HepG2 (cell line): ENCODE measurements at regions not wholly inside any gene's neighbourhood (a gene's known extent, or its start where the extent isn't known, plus 50 kb on each side); places are given as distances from the start of the nearest gene placed in this dataset.

Experiments
- ATAC-seq: fragments of 200-7000 bp; cut with Tn5 transposase; 3 replicates; pipeline ENCODE4 v1.9.1; 2020; ENCODE audit warnings: mild to moderate bottlenecking, moderate library complexity
- BruUV-seq: library from RNA; stranded (reverse); fragments of 400-500 nt; replicated peaks from 2 replicates; lab custom pipeline; 2021; lab: Mats Ljungman, UMichigan
- CTCF ChIA-PET: fragments of 300-600 bp; formaldehyde crosslinking; extraction: SDS; loops from one replicate; lab custom pipeline; 2021; ENCODE audit warnings: low total read pairs, inconsistent platforms, low intra/inter-chr PET ratio; lab: Yijun Ruan, JAX
- POLR2A ChIA-PET: fragments of 350-600 bp; sonication (Branson Sonifier 250); formaldehyde crosslinking; loops from one replicate; lab custom pipeline; 2020; ENCODE audit warnings: antibody characterized with exemption, inconsistent platforms; lab: Yijun Ruan, JAX
- DNase-seq: peaks from one replicate; pipeline ENCODE4 v3.0.0-alpha.2; 2015; ENCODE audit warnings: low spot score
- FAIRE-seq: peaks from 3 replicates; lab custom pipeline; 2011; peaks lifted over from hg19 to GRCh38; lab: Jason Lieb, UNC
- H2AFZ ChIP-seq: one replicate; pipeline ENCODE4 v1.6.1; 2011; ENCODE audit warnings: low read length, inconsistent platforms
- H3K27ac ChIP-seq: fragments of 300-600 bp; 3 replicates; pipeline ENCODE4 v1.8.0; 2011; ENCODE audit warnings: mixed run types, mild to moderate bottlenecking, mixed read lengths, low read length, inconsistent platforms; ENCODE audit not compliant: insufficient read depth; ENCODE audit errors: extremely low read length
- H3K27me3 ChIP-seq, 2 experiments: fragments of 200-600 bp in 1 of 2; 2 replicates in 1 of 2; 3 replicates in 1 of 2; pipeline versions ENCODE4 v1.6.0 to v1.8.0; 2011; ENCODE audit warnings: low read length in 2 of 2, mild to moderate bottlenecking in 2 of 2, moderate library complexity in 2 of 2, inconsistent platforms in 1 of 2; ENCODE audit not compliant: insufficient read depth in 2 of 2, control insufficient read depth in 1 of 2
- H3K36me3 ChIP-seq, 2 experiments: fragments of 200-600 bp in 1 of 2; replicated peaks in 1 of 2; 2 replicates in 1 of 2; 3 replicates in 1 of 2; pipeline versions ENCODE4 v1.5.1 to v1.8.0; 2011; ENCODE audit warnings: low read length in 2 of 2, inconsistent platforms in 1 of 2; ENCODE audit not compliant: insufficient read depth in 2 of 2, control insufficient read depth in 1 of 2
- H3K4me1 ChIP-seq: 2 replicates; pipeline ENCODE4 v1.5.1; 2012; ENCODE audit warnings: low read length, inconsistent platforms; ENCODE audit not compliant: insufficient read depth
- H3K4me2 ChIP-seq: 2 replicates; pipeline ENCODE4 v1.6.0; 2011; ENCODE audit warnings: low read depth, low read length, inconsistent platforms
- H3K4me3 ChIP-seq, 3 experiments: fragments of 200-600 bp in 1 of 3; sonication (generic), shearing (Covaris generic) in 1 of 3; replicated peaks in 1 of 3; 2 replicates each; pipeline ENCODE4 v1.5.1; 2011 to 2016; ENCODE audit warnings: low read length in 3 of 3, inconsistent platforms in 2 of 3, low read depth in 2 of 3, mild to moderate bottlenecking in 2 of 3, control low read depth in 1 of 3, mixed read lengths in 1 of 3; ENCODE audit not compliant: insufficient read depth in 1 of 3
- H3K79me2 ChIP-seq: one replicate; pipeline ENCODE4 v1.6.1; 2011; ENCODE audit warnings: low read length, inconsistent platforms; ENCODE audit not compliant: insufficient read depth
- H3K9ac ChIP-seq: 2 replicates; pipeline ENCODE4 v1.6.0; 2011; ENCODE audit warnings: mild to moderate bottlenecking, low read depth, low read length, inconsistent platforms; ENCODE audit not compliant: insufficient read depth
- H3K9me3 ChIP-seq: 2 replicates; pipeline ENCODE4 v1.5.1; 2012; ENCODE audit warnings: mild to moderate bottlenecking, low read length
- H4K20me1 ChIP-seq: 2 replicates; pipeline ENCODE4 v1.6.0; 2011; ENCODE audit warnings: inconsistent platforms, mild to moderate bottlenecking, low read length, moderate library complexity; ENCODE audit not compliant: insufficient read depth
- HHEX ChIP-seq: IDR thresholded peaks from 2 replicates; pipeline ENCODE4 v1.6.1; 2016; ENCODE audit warnings: control low read depth
- MAFF ChIP-seq: IDR thresholded peaks from 2 replicates; pipeline ENCODE4 v1.6.1; 2011; ENCODE audit warnings: low read depth, low read length, improper control_type of control experiment
- MAFK ChIP-seq, 2 experiments: IDR thresholded peaks in 1 of 2; conservative IDR thresholded peaks in 1 of 2; 2 replicates each; pipeline ENCODE4 v1.6.1; 2011; ENCODE audit warnings: improper control_type of control experiment in 2 of 2, low read length in 2 of 2
- RCOR2 ChIP-seq: IDR thresholded peaks from 2 replicates; pipeline ENCODE4 v1.6.1; 2016; ENCODE audit warnings: missing biosample characterization, missing genetic modification reagents
- WGBS: methylation state at CpG from one replicate; pipeline ENCODE4 v1.1.6; 2017; ENCODE audit warnings: low lambda C conversion rate; 5-methylcytosine and 5-hydroxymethylcytosine counted together
- in situ Hi-C: cut with HindIII; loops from 2 replicates; pipeline ENCODE4 v1.10.0; 2017; ENCODE audit warnings: low pct_unique_long_range_greater_than_20kb; ENCODE audit not compliant: extremely low pct_ligation_motif_present
- intact Hi-C: fragments of 100-400 bp; cut with micrococcal nuclease; formaldehyde crosslinking; loops from one replicate; pipeline ENCODE4 v1.10.0; 2022; ENCODE audit not compliant: unreplicated experiment
- TF ChIP-seq, protein P1 (sequence below): sonication (generic); formaldehyde crosslinking; IDR thresholded peaks from 2 replicates; pipeline ENCODE4 v1.4.0; 2020; ENCODE audit warnings: missing genetic modification reagents
- TF ChIP-seq, protein P2 (sequence below): sonication (generic); formaldehyde crosslinking; conservative IDR thresholded peaks from 2 replicates; pipeline ENCODE4 v1.8.0; 2022; ENCODE audit warnings: missing genetic modification reagents
- TF ChIP-seq, protein P3 (sequence below): sonication (generic); formaldehyde crosslinking; IDR thresholded peaks from 2 replicates; pipeline ENCODE4 v1.9.0; 2021; ENCODE audit warnings: missing genetic modification reagents, borderline replicate concordance

DNA sequence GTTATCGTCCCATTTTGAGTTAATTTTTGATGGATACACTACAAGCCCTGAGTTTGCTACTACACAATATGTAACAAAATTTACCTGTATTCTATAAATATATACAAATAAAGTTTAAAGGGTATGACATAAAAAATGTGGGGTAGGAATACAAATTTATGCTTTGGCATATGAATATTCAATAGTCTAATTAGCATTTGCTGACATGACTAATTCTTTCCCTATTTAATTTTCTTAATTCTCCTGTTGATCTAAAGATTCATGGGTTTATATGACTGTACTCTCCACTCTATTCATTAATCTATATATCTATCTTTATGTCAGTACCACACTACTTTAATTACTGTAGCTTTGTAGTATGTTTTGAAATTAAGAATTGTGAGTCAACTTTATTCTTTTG lies 1840.7 kb upstream of the FLRT2 start:
- no peak for FAIRE-seq
- no peak for ATAC-seq
- H3K4me3 ChIP-seq, result no peak overlapping the region
- no peak for DNase-seq
- no peaks in the 10 kb centered on the region for H3K27me3 ChIP-seq
- H3K27ac ChIP-seq, result no peak overlapping the region
- ChIA-PET POLR2A (no interaction called here), CTCF (no interaction called here)
- no peaks in the 10 kb centered on the region for H4K20me1 ChIP-seq
- H3K9ac ChIP-seq, result no peak overlapping the region
- BruUV-seq, result no TSS peak
- peaks cover 78% of the 10 kb centered on the region for H3K9me3 ChIP-seq
- in situ Hi-C loops (no loop called here), intact Hi-C loops (no loop called here)
- H3K36me3 ChIP-seq, result no peaks in the 10 kb centered on the region
- WGBS, result 9% methylated on average over 1 of the region's 1 CpG
- no peaks in the 10 kb centered on the region for H3K79me2 ChIP-seq
- no peaks in the 10 kb centered on the region for H3K4me1 ChIP-seq
- H3K4me2 ChIP-seq, result no peak overlapping the region
- TF ChIP-seq MAFF, result peak; percentile 67; the same call in 1 of the 2 replicates
- TF ChIP-seq, protein P1, sequence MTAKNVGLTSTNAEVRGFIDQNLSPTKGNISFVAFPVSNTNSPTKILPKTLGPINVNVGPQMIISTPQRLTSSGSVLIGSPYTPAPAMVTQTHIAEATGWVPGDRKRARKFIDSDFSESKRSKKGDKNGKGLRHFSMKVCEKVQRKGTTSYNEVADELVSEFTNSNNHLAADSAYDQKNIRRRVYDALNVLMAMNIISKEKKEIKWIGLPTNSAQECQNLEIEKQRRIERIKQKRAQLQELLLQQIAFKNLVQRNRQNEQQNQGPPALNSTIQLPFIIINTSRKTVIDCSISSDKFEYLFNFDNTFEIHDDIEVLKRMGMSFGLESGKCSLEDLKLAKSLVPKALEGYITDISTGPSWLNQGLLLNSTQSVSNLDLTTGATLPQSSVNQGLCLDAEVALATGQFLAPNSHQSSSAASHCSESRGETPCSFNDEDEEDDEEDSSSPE (CRISPR knock-in tag), result no peak
- TF ChIP-seq MAFK (conservative IDR thresholded peaks at IDR 0.05 in 1 of 2, IDR thresholded peaks at IDR 0.05 in 1 of 2; ENCODE audit: low read length in 2 of 2), result peak; percentile 37 to 80; a peak in 3 of 4 replicates
- no peak overlapping the region for H2AFZ ChIP-seq

DNA sequence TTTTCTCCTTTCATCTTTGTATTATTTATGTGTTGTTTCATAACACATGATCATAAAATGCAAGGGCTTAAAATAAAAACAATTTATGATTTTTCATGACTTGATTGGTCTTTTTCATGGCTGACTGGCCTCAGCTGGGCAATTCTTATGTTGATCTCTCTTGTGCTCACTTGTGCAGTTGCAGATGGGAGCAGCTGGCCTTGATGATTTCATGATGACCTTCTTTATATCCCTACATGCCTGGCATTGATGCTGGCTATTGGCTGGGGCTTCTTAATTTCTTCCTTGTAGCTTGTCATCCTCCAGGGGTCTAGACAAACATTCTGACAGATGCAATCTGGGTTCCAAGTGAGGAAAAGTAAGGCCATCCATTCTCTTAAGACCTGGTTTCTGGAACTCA lies 1832.8 kb upstream of the FLRT2 start:
- intact Hi-C loops (no loop called here), in situ Hi-C loops (no loop called here)
- ATAC-seq, result no peak
- no peak overlapping the region for H3K9ac ChIP-seq
- no peaks in the 10 kb centered on the region for H3K27me3 ChIP-seq
- no peak overlapping the region for H3K4me2 ChIP-seq
- H3K4me3 ChIP-seq, result no peak overlapping the region
- FAIRE-seq, result no peak
- POLR2A ChIA-PET, result no interaction called here
- H3K27ac ChIP-seq, result no peak overlapping the region
- H3K79me2 ChIP-seq, result no peaks in the 10 kb centered on the region
- CTCF ChIA-PET, result no interaction called here
- peaks cover 79% of the 10 kb centered on the region for H3K9me3 ChIP-seq
- H2AFZ ChIP-seq, result no peak overlapping the region
- no peaks in the 10 kb centered on the region for H4K20me1 ChIP-seq
- DNase-seq, result no peak
- BruUV-seq, result no TSS peak
- no peaks in the 10 kb centered on the region for H3K4me1 ChIP-seq
- no peaks in the 10 kb centered on the region for H3K36me3 ChIP-seq
- TF ChIP-seq, protein P2, sequence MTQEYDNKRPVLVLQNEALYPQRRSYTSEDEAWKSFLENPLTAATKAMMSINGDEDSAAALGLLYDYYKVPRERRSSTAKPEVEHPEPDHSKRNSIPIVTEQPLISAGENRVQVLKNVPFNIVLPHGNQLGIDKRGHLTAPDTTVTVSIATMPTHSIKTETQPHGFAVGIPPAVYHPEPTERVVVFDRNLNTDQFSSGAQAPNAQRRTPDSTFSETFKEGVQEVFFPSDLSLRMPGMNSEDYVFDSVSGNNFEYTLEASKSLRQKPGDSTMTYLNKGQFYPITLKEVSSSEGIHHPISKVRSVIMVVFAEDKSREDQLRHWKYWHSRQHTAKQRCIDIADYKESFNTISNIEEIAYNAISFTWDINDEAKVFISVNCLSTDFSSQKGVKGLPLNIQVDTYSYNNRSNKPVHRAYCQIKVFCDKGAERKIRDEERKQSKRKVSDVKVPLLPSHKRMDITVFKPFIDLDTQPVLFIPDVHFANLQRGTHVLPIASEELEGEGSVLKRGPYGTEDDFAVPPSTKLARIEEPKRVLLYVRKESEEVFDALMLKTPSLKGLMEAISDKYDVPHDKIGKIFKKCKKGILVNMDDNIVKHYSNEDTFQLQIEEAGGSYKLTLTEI, result no peak
- TF ChIP-seq, protein P3, sequence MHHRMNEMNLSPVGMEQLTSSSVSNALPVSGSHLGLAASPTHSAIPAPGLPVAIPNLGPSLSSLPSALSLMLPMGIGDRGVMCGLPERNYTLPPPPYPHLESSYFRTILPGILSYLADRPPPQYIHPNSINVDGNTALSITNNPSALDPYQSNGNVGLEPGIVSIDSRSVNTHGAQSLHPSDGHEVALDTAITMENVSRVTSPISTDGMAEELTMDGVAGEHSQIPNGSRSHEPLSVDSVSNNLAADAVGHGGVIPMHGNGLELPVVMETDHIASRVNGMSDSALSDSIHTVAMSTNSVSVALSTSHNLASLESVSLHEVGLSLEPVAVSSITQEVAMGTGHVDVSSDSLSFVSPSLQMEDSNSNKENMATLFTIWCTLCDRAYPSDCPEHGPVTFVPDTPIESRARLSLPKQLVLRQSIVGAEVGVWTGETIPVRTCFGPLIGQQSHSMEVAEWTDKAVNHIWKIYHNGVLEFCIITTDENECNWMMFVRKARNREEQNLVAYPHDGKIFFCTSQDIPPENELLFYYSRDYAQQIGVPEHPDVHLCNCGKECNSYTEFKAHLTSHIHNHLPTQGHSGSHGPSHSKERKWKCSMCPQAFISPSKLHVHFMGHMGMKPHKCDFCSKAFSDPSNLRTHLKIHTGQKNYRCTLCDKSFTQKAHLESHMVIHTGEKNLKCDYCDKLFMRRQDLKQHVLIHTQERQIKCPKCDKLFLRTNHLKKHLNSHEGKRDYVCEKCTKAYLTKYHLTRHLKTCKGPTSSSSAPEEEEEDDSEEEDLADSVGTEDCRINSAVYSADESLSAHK, result no peak
- no peak for TF ChIP-seq RCOR2 (CRISPR knock-in tag)
- no peak for TF ChIP-seq HHEX
